Body of pancreas (tissue), 4 donors: ENCODE measurements at regions not wholly inside any gene's neighbourhood (a gene's known extent, or its start where the extent isn't known, plus 50 kb on each side); places are given as distances from the start of the nearest gene placed in this dataset.

Experiments used
- ATAC-seq: fragments of 150-250 bp; one replicate; pipeline ENCODE4 v1.9.1; 2016
- DNase-seq, 4 donors: peaks; one replicate each; pipeline ENCODE4 v3.0.0-alpha.2; 2019
- H3K27ac ChIP-seq, 4 donors: fragments of 200-600 bp; sonication (generic); 1 replicate in 3 of 4; 2 replicates in 1 of 4; pipeline versions ENCODE4 v1.5.1 to v1.6.1; 2016 to 2019; ENCODE audit warnings: mild to moderate bottlenecking in 1 of 4, mixed read lengths in 1 of 4, moderate library complexity in 1 of 4
- H3K27me3 ChIP-seq, 2 donors: fragments of 200-600 bp; sonication (generic); one replicate each; pipeline ENCODE4 v1.6.0; 2016; ENCODE audit warnings: mild to moderate bottlenecking in 1 of 2
- H3K36me3 ChIP-seq, 2 donors: fragments of 200-600 bp; sonication (generic); replicated peaks in 1 of 2; 2 replicates each; pipeline ENCODE4 v1.5.1; 2016; ENCODE audit warnings: low read depth in 2 of 2; ENCODE audit not compliant: insufficient read depth in 1 of 2
- H3K4me1 ChIP-seq: fragments of 200-600 bp; sonication (generic); one replicate; pipeline ENCODE4 v1.6.0; 2016
- H3K4me3 ChIP-seq, 2 donors: fragments of 200-600 bp; sonication (generic); 1 replicate in 1 of 2; 2 replicates in 1 of 2; pipeline ENCODE4 v1.5.1; 2016 to 2019
- H3K9me3 ChIP-seq, 3 donors: fragments of 200-600 bp; sonication (generic); 1 replicate in 2 of 3; 2 replicates in 1 of 3; pipeline ENCODE4 v1.5.1; 2016
- CTCF ChIP-seq, 7 experiments: fragments of 450-650 bp in 4 of 7; fragments of 200-600 bp in 3 of 7; sonication (generic) in 3 of 7; IDR thresholded peaks; one replicate each; pipeline ENCODE4 v1.5.1; 2016 to 2019; ENCODE audit warnings: antibody characterized with exemption in 7 of 7
- POLR2A ChIP-seq, 3 donors: fragments of 450-650 bp; IDR thresholded peaks; one replicate each; pipeline ENCODE4 v1.6.1; 2016; ENCODE audit warnings: antibody characterized with exemption in 3 of 3, mild to moderate bottlenecking in 2 of 3
- WGBS, 2 donors: methylation state at CpG; one replicate each; pipeline ENCODE4 v1.1.5; 2017; 5-methylcytosine and 5-hydroxymethylcytosine counted together
- intact Hi-C: fragments of 100-400 bp; cut with DNase I; formaldehyde crosslinking; loops from one replicate; pipeline ENCODE4 v1.15.1; 2023

- H3K27me3 ChIP-seq = no peaks in the 10 kb centered on the region
- intact Hi-C loops = no loop called here
- H3K36me3 ChIP-seq = no peaks in the 10 kb centered on the region
- WGBS, 2 donors = 40% methylated on average over 1 of the region's 2 CpGs
- peak in 3 of 7 experiments; percentile 7 to 27 (median 9) for TF ChIP-seq CTCF (IDR thresholded peaks at IDR 0.05)
- TF ChIP-seq POLR2A (IDR thresholded peaks at IDR 0.05) = no peak
- ATAC-seq (no peak), DNase-seq (peak in 2 of 4 donors; percentile 16 to 20)
- no peak overlapping the region for H3K27ac ChIP-seq
- H3K4me3 ChIP-seq = no peak overlapping the region
- no peaks in the 10 kb centered on the region for H3K4me1 ChIP-seq
- no peaks in the 10 kb centered on the region for H3K9me3 ChIP-seq
Observed at GRCh38 chrX:119181491-119181890, 53.9 kb upstream of the KIAA1210 start.

- H3K27me3 ChIP-seq = no peaks in the 10 kb centered on the region
- TF ChIP-seq CTCF (IDR thresholded peaks at IDR 0.05) (no peak), POLR2A (IDR thresholded peaks at IDR 0.05) (no peak)
- intact Hi-C loops = no loop called here
- no peaks in the 10 kb centered on the region for H3K36me3 ChIP-seq
- H3K4me3 ChIP-seq = no peak overlapping the region
- H3K4me1 ChIP-seq = no peaks in the 10 kb centered on the region
- ATAC-seq = no peak
- no peak for DNase-seq
- no peaks in the 10 kb centered on the region for H3K9me3 ChIP-seq
- no peak overlapping the region for H3K27ac ChIP-seq
- 80 to 91% methylated on average over 6 of the region's 6 CpGs for WGBS, 2 donors
Observed at GRCh38 chrX:119186194-119186593, 49.9 kb upstream of the PGRMC1 start.
